Adrenal gland (tissue), 9 donors: ENCODE measurements at regions not wholly inside any gene's neighbourhood (a gene's known extent, or its start where the extent isn't known, plus 50 kb on each side); places are given as distances from the start of the nearest gene placed in this dataset.

ENCODE experiments used
- DNase-seq, 7 donors: peaks; one replicate each; pipeline ENCODE4 v3.0.0-alpha.2; 2019 to 2020
- H3K27ac ChIP-seq, 5 donors: fragments of 200-600 bp; sonication (generic) in 4 of 5; 1 replicate in 3 of 5; 2 replicates in 2 of 5; pipeline versions ENCODE4 v1.5.1 to v1.8.0; 2016 to 2020; ENCODE audit warnings: mild to moderate bottlenecking in 1 of 5
- H3K27me3 ChIP-seq: fragments of 200-600 bp; 2 replicates; pipeline ENCODE4 v1.8.0; 2021
- H3K36me3 ChIP-seq, 2 donors: fragments of 200-600 bp; replicated peaks in 1 of 2; 1 replicate in 1 of 2; 2 replicates in 1 of 2; pipeline versions ENCODE4 v1.5.1 to v1.8.0; 2018 to 2022
- H3K4me1 ChIP-seq, 2 donors: fragments of 200-600 bp; replicated peaks in 1 of 2; 1 replicate in 1 of 2; 2 replicates in 1 of 2; pipeline versions ENCODE4 v1.5.1 to v1.8.0; 2018 to 2021
- H3K4me3 ChIP-seq, 4 donors: fragments of 200-600 bp; sonication (generic) in 3 of 4; one replicate each; pipeline ENCODE4 v1.5.1; 2016 to 2018
- H3K9me3 ChIP-seq, 3 donors: fragments of 200-600 bp; sonication (generic) in 1 of 3; replicated peaks in 1 of 3; 1 replicate in 2 of 3; 2 replicates in 1 of 3; pipeline versions ENCODE4 v1.5.1 to v1.8.0; 2016 to 2021
- POLR2A ChIP-seq, 2 donors: fragments of 450-650 bp; IDR thresholded peaks; one replicate each; pipeline ENCODE4 v1.6.1; 2017; ENCODE audit warnings: antibody characterized with exemption in 2 of 2, mild to moderate bottlenecking in 2 of 2, moderate library complexity in 1 of 2
- WGBS, 4 donors: extraction: QIAGEN DNeasy Blood & Tissue Kit in 2 of 4; methylation state at CpG; one replicate each; pipeline versions ENCODE4 v1.1.5 to v1.1.7; 2013 to 2017; 5-methylcytosine and 5-hydroxymethylcytosine counted together
- intact Hi-C, 2 donors: fragments of 100-400 bp; cut with DNase I; formaldehyde crosslinking; loops; one replicate each; pipeline versions ENCODE4 v1.14.1 to v1.15.0; 2022 to 2023
- TF ChIP-seq, protein P1 (sequence below), 6 experiments: fragments of 450-650 bp in 4 of 6; fragments of 200-600 bp in 2 of 6; sonication (generic) in 1 of 6; IDR thresholded peaks; 1 replicate in 5 of 6; 2 replicates in 1 of 6; pipeline versions ENCODE4 v1.5.1 to v1.8.0; 2016 to 2021; ENCODE audit warnings: antibody characterized with exemption in 6 of 6, mild to moderate bottlenecking in 2 of 6, moderate library complexity in 1 of 6
- donor health status: healthy with polysubstance abuse.
- donor health status: Bipolar disorder and iron deficiency.
- donor health status: DM: yes; HTN: yes; CAD: no.
- donor health status: DM: no; HTN: no; CAD: no.
- donor health status: DM: no; HTN: no; CAD: no.

DNA sequence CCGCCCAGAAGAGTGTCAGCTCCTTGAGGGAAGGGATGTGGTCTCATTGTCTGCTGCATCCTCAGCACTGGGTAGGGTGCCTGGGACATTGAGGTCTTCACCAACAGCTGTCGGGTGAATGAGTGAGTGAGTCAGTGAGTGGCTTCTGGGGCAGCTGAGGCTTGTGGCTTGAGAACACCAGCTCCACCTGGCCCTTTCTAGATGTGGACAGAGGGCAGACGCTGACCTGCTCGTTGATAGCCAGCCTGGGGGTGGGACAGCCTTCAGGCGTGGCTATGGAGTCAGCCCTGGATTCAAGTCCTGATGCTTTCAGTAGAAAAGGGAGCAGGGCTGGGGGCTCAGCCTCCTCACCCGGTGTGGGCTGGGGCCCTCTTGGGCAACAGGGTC is 215.1 kb downstream of the C9orf50 start:
- WGBS, 4 donors, result 60 to 86% (median 78%) methylated on average over 1 to 6 of the region's 6 CpGs
- no peak for DNase-seq
- Histone ChIP-seq H3K4me1 (peaks cover 0 to 11% of the 10 kb centered on the region in 2 donors), H3K4me3 (no peak overlapping the region), H3K9me3 (no peaks in the 10 kb centered on the region), H3K36me3 (no peaks in the 10 kb centered on the region), H3K27ac (no peak overlapping the region), H3K27me3 (no peaks in the 10 kb centered on the region)
- intact Hi-C loops, result no loop called here
- TF ChIP-seq, protein P1, sequence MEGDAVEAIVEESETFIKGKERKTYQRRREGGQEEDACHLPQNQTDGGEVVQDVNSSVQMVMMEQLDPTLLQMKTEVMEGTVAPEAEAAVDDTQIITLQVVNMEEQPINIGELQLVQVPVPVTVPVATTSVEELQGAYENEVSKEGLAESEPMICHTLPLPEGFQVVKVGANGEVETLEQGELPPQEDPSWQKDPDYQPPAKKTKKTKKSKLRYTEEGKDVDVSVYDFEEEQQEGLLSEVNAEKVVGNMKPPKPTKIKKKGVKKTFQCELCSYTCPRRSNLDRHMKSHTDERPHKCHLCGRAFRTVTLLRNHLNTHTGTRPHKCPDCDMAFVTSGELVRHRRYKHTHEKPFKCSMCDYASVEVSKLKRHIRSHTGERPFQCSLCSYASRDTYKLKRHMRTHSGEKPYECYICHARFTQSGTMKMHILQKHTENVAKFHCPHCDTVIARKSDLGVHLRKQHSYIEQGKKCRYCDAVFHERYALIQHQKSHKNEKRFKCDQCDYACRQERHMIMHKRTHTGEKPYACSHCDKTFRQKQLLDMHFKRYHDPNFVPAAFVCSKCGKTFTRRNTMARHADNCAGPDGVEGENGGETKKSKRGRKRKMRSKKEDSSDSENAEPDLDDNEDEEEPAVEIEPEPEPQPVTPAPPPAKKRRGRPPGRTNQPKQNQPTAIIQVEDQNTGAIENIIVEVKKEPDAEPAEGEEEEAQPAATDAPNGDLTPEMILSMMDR (IDR thresholded peaks at IDR 0.05), result no peak
- TF ChIP-seq POLR2A (IDR thresholded peaks at IDR 0.05), result no peak

DNA sequence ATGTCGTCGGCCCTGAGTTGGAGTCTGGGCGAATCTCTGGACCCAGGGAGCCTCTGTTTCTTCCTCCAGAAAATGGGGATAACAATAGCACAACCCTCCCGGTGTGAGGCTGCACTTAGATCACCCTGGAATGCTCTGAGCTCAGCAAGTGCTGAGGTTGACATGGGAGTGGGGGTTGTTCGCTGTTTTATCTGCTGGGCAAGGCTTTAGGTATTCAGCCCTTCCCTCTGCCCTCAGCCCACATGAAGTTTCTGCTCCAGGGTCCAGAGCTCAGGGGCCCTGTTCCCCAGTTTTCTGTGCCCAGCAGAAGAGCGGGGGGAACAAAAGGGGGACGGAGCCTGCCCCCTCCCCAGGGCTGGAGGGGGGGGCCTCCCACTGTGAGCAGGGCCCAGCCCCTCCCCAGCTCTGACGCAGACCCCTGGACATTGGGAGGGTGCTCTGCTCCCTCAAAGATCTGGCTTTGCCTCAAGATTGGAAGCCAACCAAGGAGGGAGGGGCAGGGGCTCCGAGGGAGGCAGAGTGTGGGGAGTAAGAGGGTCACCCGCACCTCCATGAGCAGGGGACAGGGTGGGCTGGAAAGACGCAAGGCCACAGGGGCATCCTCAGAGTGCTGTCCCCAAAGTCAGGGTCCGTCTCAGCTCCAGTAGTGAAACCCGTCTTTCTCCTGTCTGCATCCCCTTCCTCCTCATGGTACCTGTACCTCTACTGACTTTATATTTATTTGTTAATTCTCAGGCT is 215.6 kb downstream of the C9orf50 start:
- Histone ChIP-seq H3K9me3 (no peaks in the 10 kb centered on the region), H3K36me3 (no peaks in the 10 kb centered on the region), H3K27ac (no peak overlapping the region), H3K4me1 (peaks cover 0 to 11% of the 10 kb centered on the region in 2 donors), H3K27me3 (no peaks in the 10 kb centered on the region), H3K4me3 (no peak overlapping the region)
- 65 to 75% (median 70%) methylated on average over 7 to 13 of the region's 13 CpGs for WGBS, 4 donors
- DNase-seq, result no peak
- no peak for TF ChIP-seq POLR2A (IDR thresholded peaks at IDR 0.05)
- TF ChIP-seq, protein P1 (IDR thresholded peaks at IDR 0.05), result no peak
- intact Hi-C loops, result no loop called here

DNA sequence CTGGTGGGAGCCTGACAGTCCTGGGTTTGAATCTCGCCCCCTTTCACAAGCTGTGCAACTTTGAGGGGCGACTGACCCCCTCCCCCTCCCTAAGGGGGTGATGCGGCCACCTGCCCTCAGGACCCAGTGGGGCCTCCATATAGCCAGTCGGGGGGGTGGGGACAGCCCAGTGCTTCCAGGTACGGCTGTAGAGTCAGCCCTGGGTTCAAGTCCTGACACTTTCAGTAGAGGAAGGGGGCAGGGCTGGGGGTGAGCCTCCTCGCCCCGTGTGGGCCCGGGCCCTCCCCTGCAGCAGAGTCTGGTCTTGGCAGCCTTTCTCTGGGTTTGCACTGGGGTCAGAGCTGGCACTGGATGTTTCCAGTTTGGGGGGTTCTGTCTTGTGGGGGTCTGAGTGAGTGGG is 216.3 kb downstream of the C9orf50 start:
- Histone ChIP-seq H3K4me1 (peaks cover 0 to 11% of the 10 kb centered on the region in 2 donors), H3K9me3 (no peaks in the 10 kb centered on the region), H3K27ac (no peak overlapping the region), H3K27me3 (no peaks in the 10 kb centered on the region), H3K36me3 (no peaks in the 10 kb centered on the region), H3K4me3 (no peak overlapping the region)
- no peak for DNase-seq
- intact Hi-C loops, result no loop called here
- TF ChIP-seq POLR2A (IDR thresholded peaks at IDR 0.05), result no peak
- WGBS, 4 donors, result 72 to 80% (median 77%) methylated on average over 4 to 8 of the region's 8 CpGs; no CpG with 5 or more reads in 1 of the 4 donors

DNA sequence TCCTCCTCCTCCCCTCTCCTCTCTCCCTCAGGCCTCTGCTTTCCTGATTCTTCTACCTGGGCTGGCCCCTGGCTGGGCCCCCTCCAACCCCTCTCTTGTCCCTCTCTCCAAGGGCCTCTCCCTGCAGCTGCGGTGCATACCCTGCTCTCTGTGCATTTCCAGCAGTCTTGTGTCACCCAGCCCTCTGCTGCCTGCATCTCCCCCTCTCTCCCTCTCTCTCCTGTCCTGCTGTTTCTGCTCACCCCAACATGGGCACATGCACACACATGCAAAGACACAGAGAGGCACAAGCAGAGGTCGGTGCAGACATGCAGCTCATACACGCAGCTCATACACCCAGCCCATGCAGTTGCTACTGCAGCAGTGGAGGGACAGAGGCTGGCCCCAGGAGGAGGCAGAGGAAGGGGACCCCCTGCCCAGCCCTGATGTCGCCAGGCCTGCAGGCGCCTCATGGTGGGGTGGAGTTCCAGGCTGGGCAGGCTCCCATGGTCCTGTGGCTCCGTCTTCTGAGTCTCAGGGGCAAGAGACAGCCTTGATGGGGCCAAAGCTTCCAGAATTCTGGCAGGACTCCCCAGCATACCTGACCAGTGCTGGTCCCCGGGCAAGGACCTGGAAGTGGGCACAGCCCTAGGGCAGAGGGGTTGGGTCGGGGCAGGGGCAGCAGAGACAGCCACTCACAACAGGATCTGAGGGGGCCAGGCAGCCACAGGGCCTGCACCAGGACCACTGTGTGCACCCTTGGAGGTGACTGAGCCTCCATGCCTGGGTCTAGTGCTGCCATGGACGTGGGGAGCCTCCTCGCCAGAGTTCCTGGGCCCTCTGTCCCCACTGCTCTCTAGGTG is 216.9 kb downstream of the C9orf50 start:
- Histone ChIP-seq H3K36me3 (no peaks in the 10 kb centered on the region), H3K4me3 (no peak overlapping the region), H3K9me3 (no peaks in the 10 kb centered on the region), H3K27ac (no peak overlapping the region), H3K27me3 (no peaks in the 10 kb centered on the region), H3K4me1 (peaks cover 0 to 11% of the 10 kb centered on the region in 2 donors)
- intact Hi-C loops, result no loop called here
- DNase-seq, result no peak
- WGBS, 4 donors, result 78 to 93% (median 84%) methylated on average over 3 to 10 of the region's 10 CpGs
- no peak for TF ChIP-seq POLR2A (IDR thresholded peaks at IDR 0.05)
- TF ChIP-seq, protein P1 (IDR thresholded peaks at IDR 0.05), result no peak
